HEK293 (cell line): ENCODE measurements at regions not wholly inside any gene's neighbourhood (a gene's known extent, or its start where the extent isn't known, plus 50 kb on each side); places are given as distances from the start of the nearest gene placed in this dataset.

Experiments used
- CTCF ChIA-PET: fragments of 350-600 bp; formaldehyde crosslinking; extraction: SDS; loops from one replicate; lab custom pipeline; 2021; ENCODE audit warnings: antibody characterized with exemption; lab: Yijun Ruan, JAX
- POLR2A ChIA-PET: fragments of 300-600 bp; formaldehyde crosslinking; extraction: SDS; loops from one replicate; lab custom pipeline; 2020; ENCODE audit warnings: antibody characterized with exemption, inconsistent platforms; lab: Yijun Ruan, JAX
- H3K27ac ChIP-seq: fragments of 200-500 bp; sonication (Bioruptor generic); 2 replicates; pipeline ENCODE4 v1.5.1; 2014; ENCODE audit warnings: low read depth, low read length, control low read depth, inconsistent platforms; ENCODE audit errors: extremely low read depth
- H3K36me3 ChIP-seq, 2 experiments: fragments of 200-500 bp in 1 of 2; sonication (Bioruptor generic) in 1 of 2; 1 replicate in 1 of 2; 2 replicates in 1 of 2; pipeline ENCODE4 v1.5.1; 2014 to 2017; ENCODE audit warnings: inconsistent platforms in 2 of 2, low read length in 2 of 2; ENCODE audit not compliant: control insufficient read depth in 2 of 2, insufficient read depth in 1 of 2
- H3K4me1 ChIP-seq: fragments of 200-500 bp; sonication (Bioruptor generic); 2 replicates; pipeline ENCODE4 v1.5.1; 2014; ENCODE audit warnings: mild to moderate bottlenecking, low read length, inconsistent platforms; ENCODE audit not compliant: control insufficient read depth, insufficient read depth
- H3K4me3 ChIP-seq: 2 replicates; pipeline ENCODE4 v1.5.1; 2011; ENCODE audit warnings: low read depth, mild to moderate bottlenecking, control low read depth, low read length, moderate library complexity
- H3K9me3 ChIP-seq: fragments of 200-500 bp; sonication (Bioruptor generic); 2 replicates; pipeline ENCODE4 v1.5.1; 2014; ENCODE audit warnings: low read depth, low read length, inconsistent platforms; ENCODE audit not compliant: control insufficient read depth, insufficient read depth
- SETDB1 ChIP-seq: IDR thresholded peaks from one replicate; pipeline ENCODE4 v1.6.1; 2017; ENCODE audit warnings: mild to moderate bottlenecking, low read length, moderate library complexity, mixed read lengths; ENCODE audit not compliant: insufficient read length
- SP2 ChIP-seq: fragments of 450-650 bp; formaldehyde crosslinking; IDR thresholded peaks from 2 replicates; pipeline ENCODE4 v1.5.1; 2016; ENCODE audit warnings: missing biosample characterization, missing genetic modification characterization
- ZBTB21 ChIP-seq: fragments of 450-650 bp; formaldehyde crosslinking; IDR thresholded peaks from 2 replicates; pipeline ENCODE4 v1.5.1; 2017; ENCODE audit warnings: missing biosample characterization, missing genetic modification characterization
- ZBTB26 ChIP-seq: fragments of 450-650 bp; formaldehyde crosslinking; optimal IDR thresholded peaks from 2 replicates; pipeline ENCODE3; 2016; ENCODE audit warnings: missing biosample characterization, mild to moderate bottlenecking, missing genetic modification characterization
- ZEB2 ChIP-seq: fragments of 450-650 bp; formaldehyde crosslinking; IDR thresholded peaks from 2 replicates; pipeline ENCODE4 v1.5.1; 2016; ENCODE audit warnings: missing biosample characterization, missing genetic modification characterization
- ZNF155 ChIP-seq: fragments of 450-650 bp; formaldehyde crosslinking; IDR thresholded peaks from 2 replicates; pipeline ENCODE4 v1.5.1; 2016; ENCODE audit warnings: missing biosample characterization, missing genetic modification characterization
- ZNF19 ChIP-seq: fragments of 450-650 bp; formaldehyde crosslinking; IDR thresholded peaks from 2 replicates; pipeline ENCODE4; 2016; ENCODE audit warnings: missing biosample characterization, missing genetic modification characterization, low read depth
- ZNF274 ChIP-seq, 2 experiments: fragments of 200-500 bp in 1 of 2; fragments of 450-650 bp in 1 of 2; sonication (Bioruptor generic) in 1 of 2; formaldehyde crosslinking in 1 of 2; IDR thresholded peaks; 2 replicates each; pipeline versions ENCODE4 v1.5.1 to v1.6.1; 2014 to 2016; ENCODE audit warnings: borderline replicate concordance in 1 of 2, inconsistent platforms in 1 of 2, low read length in 1 of 2, missing biosample characterization in 1 of 2, missing genetic modification characterization in 1 of 2
- ZNF366 ChIP-seq: fragments of 450-650 bp; formaldehyde crosslinking; conservative IDR thresholded peaks from 2 replicates; pipeline ENCODE4 v1.5.1; 2016; ENCODE audit warnings: missing biosample characterization, missing genetic modification characterization
- ZNF639 ChIP-seq: fragments of 450-650 bp; formaldehyde crosslinking; IDR thresholded peaks from 2 replicates; pipeline ENCODE4 v1.5.1; 2016; ENCODE audit warnings: missing biosample characterization, missing genetic modification characterization
- ZSCAN23 ChIP-seq: fragments of 450-650 bp; formaldehyde crosslinking; IDR thresholded peaks from 2 replicates; pipeline ENCODE4 v1.5.1; 2016; ENCODE audit warnings: missing biosample characterization, missing genetic modification characterization
- ZSCAN4 ChIP-seq: fragments of 450-650 bp; formaldehyde crosslinking; IDR thresholded peaks from 2 replicates; pipeline ENCODE4 v1.5.1; 2017; ENCODE audit warnings: missing biosample characterization, missing genetic modification characterization
- TF ChIP-seq, protein P1 (sequence below): fragments of 450-650 bp; formaldehyde crosslinking; IDR thresholded peaks from 2 replicates; pipeline ENCODE4 v1.5.1; 2017; ENCODE audit warnings: missing biosample characterization, missing genetic modification characterization
- TF ChIP-seq, protein P2 (sequence below): fragments of 450-650 bp; formaldehyde crosslinking; IDR thresholded peaks from 2 replicates; pipeline ENCODE4 v1.5.1; 2016; ENCODE audit warnings: missing biosample characterization, missing genetic modification characterization
- TF ChIP-seq, protein P3 (sequence below): fragments of 450-650 bp; formaldehyde crosslinking; IDR thresholded peaks from 2 replicates; pipeline ENCODE4 v1.5.1; 2016; ENCODE audit warnings: missing biosample characterization, missing genetic modification characterization
- TF ChIP-seq, protein P4 (sequence below): fragments of 450-650 bp; formaldehyde crosslinking; IDR thresholded peaks from 2 replicates; pipeline ENCODE4 v1.5.1; 2017; ENCODE audit warnings: missing biosample characterization, missing genetic modification characterization
- TF ChIP-seq, protein P5 (sequence below): fragments of 450-650 bp; formaldehyde crosslinking; IDR thresholded peaks from 2 replicates; pipeline ENCODE4 v1.5.1; 2016; ENCODE audit warnings: missing biosample characterization, missing genetic modification characterization

GRCh38 chr7:22576612-22577469 is 76.9 kb upstream of the STEAP1B start (continued):
- TF ChIP-seq ZSCAN4 (tag by site-specific recombination) (no peak), ZNF274 (IDR thresholded peaks at IDR 0.05; ENCODE audit: low read length) (no peak), ZNF274 (tag by site-specific recombination; IDR thresholded peaks at IDR 0.05; ENCODE audit: borderline replicate concordance) (no peak), ZNF19 (tag by site-specific recombination) (no peak), SETDB1 (no peak), ZBTB26 (tag by site-specific recombination) (no peak), ZNF639 (no peak), SP2 (tag by site-specific recombination) (no peak)
- TF ChIP-seq, protein P1, sequence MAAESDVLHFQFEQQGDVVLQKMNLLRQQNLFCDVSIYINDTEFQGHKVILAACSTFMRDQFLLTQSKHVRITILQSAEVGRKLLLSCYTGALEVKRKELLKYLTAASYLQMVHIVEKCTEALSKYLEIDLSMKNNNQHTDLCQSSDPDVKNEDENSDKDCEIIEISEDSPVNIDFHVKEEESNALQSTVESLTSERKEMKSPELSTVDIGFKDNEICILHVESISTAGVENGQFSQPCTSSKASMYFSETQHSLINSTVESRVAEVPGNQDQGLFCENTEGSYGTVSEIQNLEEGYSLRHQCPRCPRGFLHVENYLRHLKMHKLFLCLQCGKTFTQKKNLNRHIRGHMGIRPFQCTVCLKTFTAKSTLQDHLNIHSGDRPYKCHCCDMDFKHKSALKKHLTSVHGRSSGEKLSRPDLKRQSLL (tag by site-specific recombination) = no peak
- TF ChIP-seq, protein P2, sequence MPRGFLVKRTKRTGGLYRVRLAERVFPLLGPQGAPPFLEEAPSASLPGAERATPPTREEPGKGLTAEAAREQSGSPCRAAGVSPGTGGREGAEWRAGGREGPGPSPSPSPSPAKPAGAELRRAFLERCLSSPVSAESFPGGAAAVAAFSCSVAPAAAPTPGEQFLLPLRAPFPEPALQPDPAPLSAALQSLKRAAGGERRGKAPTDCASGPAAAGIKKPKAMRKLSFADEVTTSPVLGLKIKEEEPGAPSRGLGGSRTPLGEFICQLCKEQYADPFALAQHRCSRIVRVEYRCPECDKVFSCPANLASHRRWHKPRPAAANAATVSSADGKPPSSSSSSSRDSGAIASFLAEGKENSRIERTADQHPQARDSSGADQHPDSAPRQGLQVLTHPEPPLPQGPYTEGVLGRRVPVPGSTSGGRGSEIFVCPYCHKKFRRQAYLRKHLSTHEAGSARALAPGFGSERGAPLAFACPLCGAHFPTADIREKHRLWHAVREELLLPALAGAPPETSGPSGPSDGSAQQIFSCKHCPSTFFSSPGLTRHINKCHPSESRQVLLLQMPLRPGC (tag by site-specific recombination) = no peak

DNA sequence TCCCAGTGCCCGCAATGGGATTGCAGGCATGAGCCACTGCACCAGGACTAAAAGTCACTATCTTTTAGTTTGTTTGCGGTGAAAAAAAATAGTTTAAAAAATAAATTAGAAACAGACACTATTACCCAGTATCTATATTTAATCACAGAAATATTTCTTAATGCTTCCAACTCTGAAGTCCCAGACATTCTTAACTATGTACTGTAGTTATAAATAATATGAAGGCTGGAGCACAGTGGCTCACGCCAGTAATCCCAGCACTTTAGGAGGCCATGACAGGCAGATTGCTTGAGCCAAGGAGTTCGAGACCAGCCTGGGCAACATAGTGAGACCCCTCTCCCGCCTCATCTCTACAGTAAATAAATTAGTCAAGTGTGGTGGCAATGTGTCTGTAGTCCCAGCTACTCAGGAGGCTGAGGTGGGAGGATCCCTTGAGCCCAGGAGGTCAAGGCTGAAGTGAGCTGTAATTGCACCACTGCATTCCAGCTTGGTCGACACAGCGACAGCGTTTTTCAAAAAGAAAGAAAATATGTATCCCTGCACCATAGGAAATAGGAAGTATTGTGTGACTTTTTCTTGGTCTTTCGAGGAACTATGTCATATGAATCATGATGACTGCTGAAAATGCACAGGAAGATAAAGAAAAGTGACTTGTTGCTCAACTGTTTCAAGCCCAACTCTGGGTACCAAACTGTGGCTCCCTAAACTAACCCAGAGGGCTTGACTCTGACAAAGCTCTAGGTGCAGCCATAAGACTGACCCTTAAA is 74.9 kb upstream of the STEAP1B start:
- Histone ChIP-seq H3K4me3 (no peak overlapping the region), H3K9me3 (no peaks in the 10 kb centered on the region), H3K36me3 (no peaks in the 10 kb centered on the region), H3K4me1 (no peaks in the 10 kb centered on the region), H3K27ac (no peak overlapping the region)
- ChIA-PET POLR2A (no interaction called here), CTCF (interaction anchor here (0.6 kb wide), 1 partner anchor 1288 kb away, joined by 3 read pairs; no protein-coding TSS in a partner anchor)
- TF ChIP-seq, protein P3, sequence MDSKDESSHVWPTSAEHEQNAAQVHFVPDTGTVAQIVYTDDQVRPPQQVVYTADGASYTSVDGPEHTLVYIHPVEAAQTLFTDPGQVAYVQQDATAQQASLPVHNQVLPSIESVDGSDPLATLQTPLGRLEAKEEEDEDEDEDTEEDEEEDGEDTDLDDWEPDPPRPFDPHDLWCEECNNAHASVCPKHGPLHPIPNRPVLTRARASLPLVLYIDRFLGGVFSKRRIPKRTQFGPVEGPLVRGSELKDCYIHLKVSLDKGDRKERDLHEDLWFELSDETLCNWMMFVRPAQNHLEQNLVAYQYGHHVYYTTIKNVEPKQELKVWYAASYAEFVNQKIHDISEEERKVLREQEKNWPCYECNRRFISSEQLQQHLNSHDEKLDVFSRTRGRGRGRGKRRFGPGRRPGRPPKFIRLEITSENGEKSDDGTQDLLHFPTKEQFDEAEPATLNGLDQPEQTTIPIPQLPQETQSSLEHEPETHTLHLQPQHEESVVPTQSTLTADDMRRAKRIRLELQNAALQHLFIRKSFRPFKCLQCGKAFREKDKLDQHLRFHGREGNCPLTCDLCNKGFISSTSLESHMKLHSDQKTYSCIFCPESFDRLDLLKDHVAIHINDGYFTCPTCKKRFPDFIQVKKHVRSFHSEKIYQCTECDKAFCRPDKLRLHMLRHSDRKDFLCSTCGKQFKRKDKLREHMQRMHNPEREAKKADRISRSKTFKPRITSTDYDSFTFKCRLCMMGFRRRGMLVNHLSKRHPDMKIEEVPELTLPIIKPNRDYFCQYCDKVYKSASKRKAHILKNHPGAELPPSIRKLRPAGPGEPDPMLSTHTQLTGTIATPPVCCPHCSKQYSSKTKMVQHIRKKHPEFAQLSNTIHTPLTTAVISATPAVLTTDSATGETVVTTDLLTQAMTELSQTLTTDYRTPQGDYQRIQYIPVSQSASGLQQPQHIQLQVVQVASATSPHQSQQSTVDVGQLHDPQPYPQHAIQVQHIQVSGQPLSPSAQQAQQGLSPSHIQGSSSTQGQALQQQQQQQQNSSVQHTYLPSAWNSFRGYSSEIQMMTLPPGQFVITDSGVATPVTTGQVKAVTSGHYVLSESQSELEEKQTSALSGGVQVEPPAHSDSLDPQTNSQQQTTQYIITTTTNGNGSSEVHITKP (tag by site-specific recombination) = no peak
- TF ChIP-seq ZEB2 (tag by site-specific recombination) = no peak
- no peak for TF ChIP-seq ZSCAN23
- no peak for TF ChIP-seq ZBTB26 (tag by site-specific recombination)
- no peak for TF ChIP-seq ZBTB21 (tag by site-specific recombination)
- TF ChIP-seq, protein P4, sequence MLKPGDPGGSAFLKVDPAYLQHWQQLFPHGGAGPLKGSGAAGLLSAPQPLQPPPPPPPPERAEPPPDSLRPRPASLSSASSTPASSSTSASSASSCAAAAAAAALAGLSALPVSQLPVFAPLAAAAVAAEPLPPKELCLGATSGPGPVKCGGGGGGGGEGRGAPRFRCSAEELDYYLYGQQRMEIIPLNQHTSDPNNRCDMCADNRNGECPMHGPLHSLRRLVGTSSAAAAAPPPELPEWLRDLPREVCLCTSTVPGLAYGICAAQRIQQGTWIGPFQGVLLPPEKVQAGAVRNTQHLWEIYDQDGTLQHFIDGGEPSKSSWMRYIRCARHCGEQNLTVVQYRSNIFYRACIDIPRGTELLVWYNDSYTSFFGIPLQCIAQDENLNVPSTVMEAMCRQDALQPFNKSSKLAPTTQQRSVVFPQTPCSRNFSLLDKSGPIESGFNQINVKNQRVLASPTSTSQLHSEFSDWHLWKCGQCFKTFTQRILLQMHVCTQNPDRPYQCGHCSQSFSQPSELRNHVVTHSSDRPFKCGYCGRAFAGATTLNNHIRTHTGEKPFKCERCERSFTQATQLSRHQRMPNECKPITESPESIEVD = no peak
- TF ChIP-seq, protein P5, sequence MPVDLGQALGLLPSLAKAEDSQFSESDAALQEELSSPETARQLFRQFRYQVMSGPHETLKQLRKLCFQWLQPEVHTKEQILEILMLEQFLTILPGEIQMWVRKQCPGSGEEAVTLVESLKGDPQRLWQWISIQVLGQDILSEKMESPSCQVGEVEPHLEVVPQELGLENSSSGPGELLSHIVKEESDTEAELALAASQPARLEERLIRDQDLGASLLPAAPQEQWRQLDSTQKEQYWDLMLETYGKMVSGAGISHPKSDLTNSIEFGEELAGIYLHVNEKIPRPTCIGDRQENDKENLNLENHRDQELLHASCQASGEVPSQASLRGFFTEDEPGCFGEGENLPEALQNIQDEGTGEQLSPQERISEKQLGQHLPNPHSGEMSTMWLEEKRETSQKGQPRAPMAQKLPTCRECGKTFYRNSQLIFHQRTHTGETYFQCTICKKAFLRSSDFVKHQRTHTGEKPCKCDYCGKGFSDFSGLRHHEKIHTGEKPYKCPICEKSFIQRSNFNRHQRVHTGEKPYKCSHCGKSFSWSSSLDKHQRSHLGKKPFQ (tag by site-specific recombination) = no peak
- no peak for TF ChIP-seq ZNF366 (tag by site-specific recombination)
- no peak for TF ChIP-seq ZNF155 (tag by site-specific recombination)
